A549 (cell line): ENCODE measurements at regions not wholly inside any gene's neighbourhood (a gene's known extent, or its start where the extent isn't known, plus 50 kb on each side); places are given as distances from the start of the nearest gene placed in this dataset.

Experiments
- HOXA7 ChIP-seq: fragments of 250-450 bp; sonication (Bioruptor Pico); IDR thresholded peaks from 2 replicates; pipeline ENCODE4 v1.5.0; 2020; ENCODE audit warnings: mild to moderate bottlenecking, moderate library complexity
- JUN ChIP-seq, 2 experiments: fragments of >200 bp; sonication (Bioruptor Twin); formaldehyde crosslinking; IDR thresholded peaks; 2 replicates in 1 of 2; 3 replicates in 1 of 2; pipeline ENCODE4 v1.6.1; 2016 to 2017
- JUNB ChIP-seq: fragments of >200 bp; sonication (Bioruptor Twin); formaldehyde crosslinking; IDR thresholded peaks from 2 replicates; pipeline ENCODE4 v1.6.1; 2016
- KDM1A ChIP-seq: fragments of 200-600 bp; sonication (generic); IDR thresholded peaks from 2 replicates; pipeline ENCODE4 v1.6.1; 2016; ENCODE audit warnings: low read depth, mild to moderate bottlenecking
- NPAS2 ChIP-seq: fragments of 250-450 bp; sonication (Bioruptor Pico); IDR thresholded peaks from 2 replicates; pipeline ENCODE4 v1.8.0; 2022; ENCODE audit warnings: mild to moderate bottlenecking, moderate library complexity, borderline replicate concordance
- NR3C1 ChIP-seq: fragments of >200 bp; sonication (Bioruptor Twin); formaldehyde crosslinking; IDR thresholded peaks from 3 replicates; pipeline ENCODE4 v1.6.1; 2017
- SREBF2 ChIP-seq: fragments of 450-650 bp; IDR thresholded peaks from 2 replicates; pipeline ENCODE4 v1.6.1; 2014; ENCODE audit warnings: mild to moderate bottlenecking, moderate library complexity
- ZSCAN20 ChIP-seq: fragments of 250-450 bp; sonication (Bioruptor Pico); IDR thresholded peaks from 2 replicates; pipeline ENCODE4 v1.8.0; 2022; ENCODE audit warnings: mild to moderate bottlenecking, moderate library complexity
- TF ChIP-seq, protein P1 (sequence below): fragments of >200 bp; sonication (Bioruptor Twin); formaldehyde crosslinking; IDR thresholded peaks from 3 replicates; pipeline ENCODE4 v1.5.1; 2016

DNA sequence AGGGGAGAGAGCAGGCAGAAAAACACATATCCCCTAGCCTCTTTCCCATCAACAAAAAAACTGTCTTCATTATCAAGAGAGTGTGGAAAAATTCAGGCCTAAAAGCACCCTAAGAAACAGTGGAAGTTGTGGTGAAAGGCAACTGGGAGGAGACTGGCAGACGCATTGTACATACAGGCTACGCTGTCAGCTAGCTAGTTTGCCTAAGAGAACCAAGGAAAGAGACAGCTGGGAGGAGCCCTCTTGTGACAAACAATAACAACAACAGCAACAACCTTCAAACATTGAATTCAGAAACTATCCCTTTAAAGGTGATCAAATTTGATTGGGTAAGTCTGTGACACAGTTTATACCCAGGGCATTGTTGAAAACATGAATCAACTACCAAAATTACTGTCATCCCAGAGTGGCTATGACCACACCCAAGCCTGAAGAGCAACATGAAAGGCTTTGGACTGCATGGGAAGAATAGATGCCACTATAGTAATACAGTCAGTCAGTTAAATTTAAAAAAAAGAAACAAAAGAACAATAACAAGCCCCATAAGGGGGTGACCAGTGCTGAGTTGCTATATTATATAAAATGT lies 88.9 kb upstream of the CRIM1 start:
- no peak for TF ChIP-seq JUNB
- TF ChIP-seq, protein P1, sequence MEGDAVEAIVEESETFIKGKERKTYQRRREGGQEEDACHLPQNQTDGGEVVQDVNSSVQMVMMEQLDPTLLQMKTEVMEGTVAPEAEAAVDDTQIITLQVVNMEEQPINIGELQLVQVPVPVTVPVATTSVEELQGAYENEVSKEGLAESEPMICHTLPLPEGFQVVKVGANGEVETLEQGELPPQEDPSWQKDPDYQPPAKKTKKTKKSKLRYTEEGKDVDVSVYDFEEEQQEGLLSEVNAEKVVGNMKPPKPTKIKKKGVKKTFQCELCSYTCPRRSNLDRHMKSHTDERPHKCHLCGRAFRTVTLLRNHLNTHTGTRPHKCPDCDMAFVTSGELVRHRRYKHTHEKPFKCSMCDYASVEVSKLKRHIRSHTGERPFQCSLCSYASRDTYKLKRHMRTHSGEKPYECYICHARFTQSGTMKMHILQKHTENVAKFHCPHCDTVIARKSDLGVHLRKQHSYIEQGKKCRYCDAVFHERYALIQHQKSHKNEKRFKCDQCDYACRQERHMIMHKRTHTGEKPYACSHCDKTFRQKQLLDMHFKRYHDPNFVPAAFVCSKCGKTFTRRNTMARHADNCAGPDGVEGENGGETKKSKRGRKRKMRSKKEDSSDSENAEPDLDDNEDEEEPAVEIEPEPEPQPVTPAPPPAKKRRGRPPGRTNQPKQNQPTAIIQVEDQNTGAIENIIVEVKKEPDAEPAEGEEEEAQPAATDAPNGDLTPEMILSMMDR, result no peak
- no peak for TF ChIP-seq NPAS2
- no peak for TF ChIP-seq JUN (IDR thresholded peaks at IDR 0.05)
- TF ChIP-seq ZSCAN20 (CRISPR knock-in tag), result no peak
- TF ChIP-seq SREBF2, result no peak
- no peak for TF ChIP-seq NR3C1
- no peak for TF ChIP-seq HOXA7 (CRISPR knock-in tag)
- no peak for TF ChIP-seq KDM1A
